GM12872 (cell line): ENCODE measurements at regions not wholly inside any gene's neighbourhood (a gene's known extent, or its start where the extent isn't known, plus 50 kb on each side); places are given as distances from the start of the nearest gene placed in this dataset.

Experiments used
- TF ChIP-seq, protein P1 (sequence below): IDR thresholded peaks from 3 replicates; pipeline ENCODE4 v1.5.1; 2011; ENCODE audit warnings: low read depth, mild to moderate bottlenecking, low read length, moderate library complexity; ENCODE audit not compliant: insufficient read depth

DNA sequence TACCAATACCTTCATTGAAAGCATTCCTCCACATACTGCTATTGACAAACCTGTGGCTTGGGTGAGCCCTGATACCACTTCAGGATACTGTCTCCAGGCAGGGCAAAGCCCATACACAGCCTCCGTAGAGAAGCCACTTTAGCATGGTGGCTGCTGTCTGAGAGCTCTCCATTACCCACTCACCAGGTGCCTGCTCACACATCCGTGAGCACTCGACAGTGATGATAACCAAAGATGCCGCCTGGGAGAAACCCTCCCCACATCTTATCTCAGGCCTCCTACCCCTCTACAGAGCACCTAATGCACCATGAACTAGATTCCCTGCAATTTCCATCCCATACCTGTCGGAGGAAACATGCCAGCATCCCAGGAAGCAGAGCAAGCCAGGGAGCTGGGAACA, 57.6 kb upstream of the KLHL29 start:
- TF ChIP-seq, protein P1, sequence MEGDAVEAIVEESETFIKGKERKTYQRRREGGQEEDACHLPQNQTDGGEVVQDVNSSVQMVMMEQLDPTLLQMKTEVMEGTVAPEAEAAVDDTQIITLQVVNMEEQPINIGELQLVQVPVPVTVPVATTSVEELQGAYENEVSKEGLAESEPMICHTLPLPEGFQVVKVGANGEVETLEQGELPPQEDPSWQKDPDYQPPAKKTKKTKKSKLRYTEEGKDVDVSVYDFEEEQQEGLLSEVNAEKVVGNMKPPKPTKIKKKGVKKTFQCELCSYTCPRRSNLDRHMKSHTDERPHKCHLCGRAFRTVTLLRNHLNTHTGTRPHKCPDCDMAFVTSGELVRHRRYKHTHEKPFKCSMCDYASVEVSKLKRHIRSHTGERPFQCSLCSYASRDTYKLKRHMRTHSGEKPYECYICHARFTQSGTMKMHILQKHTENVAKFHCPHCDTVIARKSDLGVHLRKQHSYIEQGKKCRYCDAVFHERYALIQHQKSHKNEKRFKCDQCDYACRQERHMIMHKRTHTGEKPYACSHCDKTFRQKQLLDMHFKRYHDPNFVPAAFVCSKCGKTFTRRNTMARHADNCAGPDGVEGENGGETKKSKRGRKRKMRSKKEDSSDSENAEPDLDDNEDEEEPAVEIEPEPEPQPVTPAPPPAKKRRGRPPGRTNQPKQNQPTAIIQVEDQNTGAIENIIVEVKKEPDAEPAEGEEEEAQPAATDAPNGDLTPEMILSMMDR = no peak

DNA sequence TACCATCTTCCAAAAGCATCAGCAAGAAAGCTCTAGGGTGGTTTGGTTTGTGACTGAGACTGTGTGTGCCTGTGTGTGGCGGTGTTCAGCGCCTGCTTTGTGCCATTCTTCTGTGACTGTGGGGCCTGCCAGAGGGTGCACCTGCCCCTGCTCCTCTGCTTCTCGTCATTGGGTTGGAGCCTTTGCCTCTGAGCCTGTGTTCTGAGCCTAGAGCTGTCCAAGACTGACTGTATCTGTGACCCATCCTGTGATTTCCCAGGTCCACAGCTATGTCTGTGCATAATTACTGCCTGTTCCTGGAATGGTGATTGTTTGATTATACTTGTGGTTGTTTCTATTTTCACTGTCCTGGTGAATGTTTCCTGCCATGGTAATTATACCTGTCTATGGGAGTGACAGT, 57.1 kb upstream of the KLHL29 start:
- TF ChIP-seq, protein P1 = no peak

DNA sequence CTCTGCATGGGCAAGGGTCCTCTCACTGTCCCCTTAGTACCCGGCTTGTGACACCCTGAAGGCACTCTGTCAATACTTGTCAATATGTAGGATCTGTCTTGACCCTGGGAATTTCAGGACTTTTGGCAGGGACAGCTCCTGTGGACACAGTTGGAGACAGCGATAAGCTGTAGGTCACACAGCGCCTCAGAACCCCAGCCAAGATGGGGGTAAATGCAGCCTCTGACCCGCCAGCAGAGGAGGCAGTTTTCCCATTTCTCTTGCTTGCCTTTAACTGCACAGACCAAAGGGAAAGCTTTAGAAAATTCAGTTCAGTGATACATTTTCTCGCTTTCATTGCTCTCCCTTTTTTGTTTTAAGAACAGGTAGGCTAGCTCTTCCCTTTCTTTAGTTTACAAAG, 54.8 kb upstream of the KLHL29 start:
- TF ChIP-seq, protein P1 = peak; percentile 50
